Psoas muscle (tissue), 7 donors: ENCODE measurements at regions not wholly inside any gene's neighbourhood (a gene's known extent, or its start where the extent isn't known, plus 50 kb on each side); places are given as distances from the start of the nearest gene placed in this dataset.
A peak's percentile ranks its signal among the peaks of the same experiment; 100 is the strongest.

Experiments
- ATAC-seq, 4 donors: fragments of 200-7000 bp; cut with Tn5 transposase; one replicate each; pipeline ENCODE4 v1.9.1; 2020; ENCODE audit warnings: moderate library complexity in 3 of 4, mild to moderate bottlenecking in 2 of 4
- DNase-seq, 2 donors: peaks; one replicate each; pipeline ENCODE4 v3.0.0-alpha.2; 2020
- H3K27ac ChIP-seq: fragments of 200-600 bp; one replicate; pipeline ENCODE4 v1.8.0; 2022
- H3K27me3 ChIP-seq, 3 donors: fragments of 200-600 bp in 1 of 3; one replicate each; pipeline versions ENCODE4 v1.6.1 to v1.8.0; 2013 to 2022; ENCODE audit warnings: low read length in 2 of 3, mild to moderate bottlenecking in 2 of 3, moderate library complexity in 1 of 3; ENCODE audit not compliant: insufficient read depth in 3 of 3
- H3K36me3 ChIP-seq, 2 donors: fragments of 200-600 bp in 1 of 2; one replicate each; pipeline versions ENCODE4 v1.6.1 to v1.8.0; 2013 to 2022; ENCODE audit warnings: low read depth in 1 of 2, mild to moderate bottlenecking in 1 of 2, moderate library complexity in 1 of 2; ENCODE audit not compliant: insufficient read depth in 1 of 2
- H3K4me1 ChIP-seq: fragments of 200-600 bp; one replicate; pipeline ENCODE4 v1.8.0; 2022
- H3K4me3 ChIP-seq: fragments of 200-600 bp; one replicate; pipeline ENCODE4 v1.8.0; 2022; ENCODE audit warnings: mild to moderate bottlenecking
- H3K9me3 ChIP-seq: fragments of 200-600 bp; one replicate; pipeline ENCODE4 v1.8.0; 2022
- CTCF ChIP-seq: fragments of 200-600 bp; IDR thresholded peaks from one replicate; pipeline ENCODE4 v1.8.0; 2022; ENCODE audit warnings: antibody characterized with exemption
- WGBS, 3 donors: extraction: QIAGEN DNeasy Blood & Tissue Kit; methylation state at CpG; one replicate each; pipeline versions ENCODE4 v1.1.6 to v1.1.7; 2013; 5-methylcytosine and 5-hydroxymethylcytosine counted together
- intact Hi-C, 2 donors: fragments of 100-400 bp; cut with DNase I; formaldehyde crosslinking; loops; one replicate each; pipeline versions ENCODE4 v1.11.0 to v1.14.2; 2022
- donor health status: healthy with polysubstance abuse.
- donor health status: DM: no; HTN: no; CAD: no; lungs with moderate emphysema.
- donor health status: Bipolar disorder and iron deficiency.
- donor health status: healthy.
- donor health status: DM: yes; HTN: yes; CAD: no.
- donor health status: DM: no; HTN: no; CAD: no.
- donor health status: DM: yes; HTN: yes; CAD: no.

GRCh38 chr5:53246042-53246836, 136.7 kb upstream of the MOCS2 start:
- no peak for TF ChIP-seq CTCF
- no peaks in the 10 kb centered on the region for H3K9me3 ChIP-seq
- intact Hi-C loops: no loop called here
- no peak overlapping the region for H3K27ac ChIP-seq
- no peak overlapping the region for H3K4me3 ChIP-seq
- no peaks in the 10 kb centered on the region for H3K36me3 ChIP-seq
- no peaks in the 10 kb centered on the region for H3K27me3 ChIP-seq
- 51 to 70% (median 51%) methylated on average over 8 of the region's 8 CpGs for WGBS, 3 donors
- ATAC-seq (no peak), DNase-seq (no peak)
- H3K4me1 ChIP-seq: no peaks in the 10 kb centered on the region

- Histone ChIP-seq H3K27me3 (no peaks in the 10 kb centered on the region), H3K4me1 (no peaks in the 10 kb centered on the region), H3K36me3 (no peaks in the 10 kb centered on the region), H3K9me3 (no peaks in the 10 kb centered on the region), H3K4me3 (no peak overlapping the region), H3K27ac (no peak overlapping the region)
- ATAC-seq (no peak), DNase-seq (peak in 1 of 2 donors; percentile 13)
- intact Hi-C loops: no loop called here
- WGBS, 3 donors: 41 to 58% (median 56%) methylated on average over 4 of the region's 4 CpGs
- TF ChIP-seq CTCF: no peak
These were observed 140.1 kb upstream of the MOCS2 start for GRCh38 chr5:53249529-53250200.

GRCh38 chr5:53250201-53250550, 140.6 kb upstream of the MOCS2 start:
- H3K4me3 ChIP-seq: no peak overlapping the region
- no peak for TF ChIP-seq CTCF
- DNase-seq (no peak), ATAC-seq (no peak)
- intact Hi-C loops: no loop called here
- no peaks in the 10 kb centered on the region for H3K9me3 ChIP-seq
- H3K36me3 ChIP-seq: no peaks in the 10 kb centered on the region
- 84 to 95% (median 90%) methylated on average over 2 of the region's 2 CpGs for WGBS, 3 donors
- H3K27me3 ChIP-seq: no peaks in the 10 kb centered on the region
- no peaks in the 10 kb centered on the region for H3K4me1 ChIP-seq
- no peak overlapping the region for H3K27ac ChIP-seq

GRCh38 chr5:53253421-53253871, 143.9 kb upstream of the MOCS2 start:
- TF ChIP-seq CTCF: no peak

More at GRCh38 chr5:53253421-53253871, 143.9 kb upstream of the MOCS2 start:
- H3K9me3 ChIP-seq: no peaks in the 10 kb centered on the region
- no peaks in the 10 kb centered on the region for H3K4me1 ChIP-seq
- no peak overlapping the region for H3K27ac ChIP-seq
- no peaks in the 10 kb centered on the region for H3K27me3 ChIP-seq
- H3K36me3 ChIP-seq: no peaks in the 10 kb centered on the region
- intact Hi-C loops: no loop called here
- WGBS, 3 donors: 82 to 88% (median 86%) methylated on average over 2 of the region's 2 CpGs
- no peak overlapping the region for H3K4me3 ChIP-seq
- no peak for ATAC-seq
- no peak for DNase-seq
